Endothelial cell of umbilical vein (primary cell): ENCODE measurements at regions not wholly inside any gene's neighbourhood (a gene's known extent, or its start where the extent isn't known, plus 50 kb on each side); places are given as distances from the start of the nearest gene placed in this dataset.

Source experiments
- BruUV-seq: library from RNA; stranded (reverse); fragments of 400-500 nt; replicated peaks from 2 replicates; lab custom pipeline; 2021; lab: Mats Ljungman, UMichigan
- CTCF ChIA-PET: fragments of 300-600, 350-600 bp; sonication (Branson Sonifier 250); formaldehyde crosslinking; loops from one replicate; lab custom pipeline; 2021; ENCODE audit warnings: antibody characterized with exemption, inconsistent platforms; lab: Charles Lee
- POLR2A ChIA-PET: fragments of 300-600, 350-600 bp; sonication (Branson Sonifier 250); formaldehyde crosslinking; loops from one replicate; lab custom pipeline; 2021; ENCODE audit warnings: antibody characterized with exemption, inconsistent platforms; lab: Charles Lee
- DNase-seq: peaks from one replicate; pipeline ENCODE4 v3.0.0-alpha.2; 2011; ENCODE audit warnings: low read depth, low spot score
- FAIRE-seq: peaks from 2 replicates; lab custom pipeline; 2011; peaks lifted over from hg19 to GRCh38; lab: Jason Lieb, UNC
- H2AFZ ChIP-seq: 2 replicates; pipeline ENCODE4 v1.6.0; 2012; ENCODE audit warnings: low read depth, low read length, control low read depth, inconsistent platforms
- H3K27ac ChIP-seq: 2 replicates; pipeline ENCODE4 v1.5.1; 2011; ENCODE audit warnings: low read depth, mild to moderate bottlenecking, control low read depth, low read length, moderate library complexity; ENCODE audit not compliant: insufficient read depth
- H3K27me3 ChIP-seq, 2 experiments: 2 replicates each; pipeline versions ENCODE4 v1.6.0 to v1.6.1; 2011; ENCODE audit warnings: low read length in 2 of 2, mixed read lengths in 1 of 2; ENCODE audit not compliant: control insufficient read depth in 2 of 2, insufficient read depth in 2 of 2
- H3K36me3 ChIP-seq, 2 experiments: 2 replicates in 1 of 2; 3 replicates in 1 of 2; pipeline ENCODE4 v1.5.1; 2011; ENCODE audit warnings: low read length in 2 of 2, mild to moderate bottlenecking in 1 of 2, moderate library complexity in 1 of 2; ENCODE audit not compliant: control insufficient read depth in 2 of 2, insufficient read depth in 2 of 2; ENCODE audit errors: extremely low read depth in 1 of 2
- H3K4me1 ChIP-seq: 3 replicates; pipeline ENCODE4 v1.5.1; 2011; ENCODE audit warnings: mild to moderate bottlenecking, low read length; ENCODE audit not compliant: control insufficient read depth, insufficient read depth; ENCODE audit errors: extremely low read depth
- H3K4me2 ChIP-seq: 2 replicates; pipeline ENCODE4 v1.6.1; 2011; ENCODE audit warnings: low read length, control low read depth, mixed read lengths; ENCODE audit not compliant: insufficient read depth
- H3K4me3 ChIP-seq, 3 experiments: fragments of 200-600 bp in 1 of 3; sonication (generic), shearing (Covaris generic) in 1 of 3; replicated peaks in 1 of 3; 2 replicates each; pipeline ENCODE4 v1.5.1; 2011 to 2016; ENCODE audit warnings: control low read depth in 3 of 3, low read length in 3 of 3, mild to moderate bottlenecking in 2 of 3, inconsistent platforms in 1 of 3, low read depth in 1 of 3, moderate library complexity in 1 of 3; ENCODE audit not compliant: insufficient read depth in 1 of 3
- H3K79me2 ChIP-seq: 2 replicates; pipeline ENCODE4 v1.6.0; 2012; ENCODE audit warnings: low read length, inconsistent platforms; ENCODE audit not compliant: control insufficient read depth, insufficient read depth
- H3K9ac ChIP-seq: replicated peaks from 2 replicates; pipeline ENCODE3; 2011; ENCODE audit warnings: low read length, control low read depth; ENCODE audit not compliant: insufficient read depth; ENCODE audit errors: extremely low read depth
- H3K9me1 ChIP-seq: replicated peaks from 3 replicates; pipeline ENCODE4 v1.6.0; 2011; ENCODE audit warnings: mild to moderate bottlenecking, low read length; ENCODE audit not compliant: control insufficient read depth, insufficient read depth; ENCODE audit errors: extremely low read depth
- H3K9me3 ChIP-seq: replicated peaks from 2 replicates; pipeline ENCODE4 v1.5.1; 2012; ENCODE audit warnings: low read length, inconsistent platforms; ENCODE audit not compliant: control insufficient read depth, insufficient read depth
- H4K20me1 ChIP-seq: replicated peaks from 2 replicates; pipeline ENCODE3; 2011; ENCODE audit warnings: mild to moderate bottlenecking, low read length; ENCODE audit not compliant: control insufficient read depth, insufficient read depth; ENCODE audit errors: extremely low read depth
- EZH2 ChIP-seq: IDR thresholded peaks from 2 replicates; pipeline ENCODE4 v1.6.1; 2012; ENCODE audit warnings: borderline replicate concordance, low read depth, mild to moderate bottlenecking, moderate library complexity, low read length, inconsistent platforms; ENCODE audit not compliant: severe bottlenecking
- FOS ChIP-seq: IDR thresholded peaks from 2 replicates; pipeline ENCODE4 v1.6.1; 2011; ENCODE audit warnings: mild to moderate bottlenecking, low read length, moderate library complexity, borderline replicate concordance; ENCODE audit not compliant: insufficient read depth
- GATA2 ChIP-seq: IDR thresholded peaks from 2 replicates; pipeline ENCODE4 v1.7.0; 2011; ENCODE audit warnings: low read depth, mild to moderate bottlenecking, moderate library complexity, mixed read lengths, low read length; ENCODE audit not compliant: insufficient read length, insufficient read depth
- JUN ChIP-seq: IDR thresholded peaks from 2 replicates; pipeline ENCODE4 v1.6.1; 2011; ENCODE audit warnings: borderline replicate concordance, low read depth; ENCODE audit not compliant: insufficient read length, insufficient read depth
- MYC ChIP-seq: IDR thresholded peaks from one replicate; pipeline ENCODE4 v1.6.1; 2011; ENCODE audit warnings: mild to moderate bottlenecking, low read depth, low read length
- POLR2A ChIP-seq: IDR thresholded peaks from 2 replicates; pipeline ENCODE4 v1.6.1; 2012; ENCODE audit warnings: low read depth, mild to moderate bottlenecking, control low read depth, low read length
- POLR2AphosphoS5 ChIP-seq: IDR thresholded peaks from 2 replicates; pipeline ENCODE4 v1.6.1; 2012; ENCODE audit warnings: low read depth, mild to moderate bottlenecking, control low read depth, low read length, moderate library complexity; ENCODE audit not compliant: insufficient read depth
- dilution Hi-C: fragments of 300-500 bp; cut with MboI; formaldehyde crosslinking; loops from one replicate; pipeline ENCODE4 v1.15.0; 2019; ENCODE audit warnings: low sequenced_read_pairs; ENCODE audit not compliant: extremely low pct_ligation_motif_present
- intact Hi-C: fragments of 100-400 bp; cut with micrococcal nuclease; formaldehyde crosslinking; loops from one replicate; pipeline ENCODE4 v1.10.0; 2022
- TF ChIP-seq, protein P1 (sequence below), 2 donors: IDR thresholded peaks; 1 replicate in 1 of 2; 2 replicates in 1 of 2; pipeline ENCODE4 v1.5.1; 2011; ENCODE audit warnings: low read length in 2 of 2, mild to moderate bottlenecking in 2 of 2, moderate library complexity in 2 of 2, control low read depth in 1 of 2, inconsistent platforms in 1 of 2, low read depth in 1 of 2; ENCODE audit not compliant: insufficient read depth in 1 of 2; ENCODE audit errors: extremely low read depth in 1 of 2
- TF ChIP-seq, protein P2 (sequence below): IDR thresholded peaks from 2 replicates; pipeline ENCODE4 v1.6.1; 2011; ENCODE audit not compliant: insufficient read depth, insufficient read length

DNA sequence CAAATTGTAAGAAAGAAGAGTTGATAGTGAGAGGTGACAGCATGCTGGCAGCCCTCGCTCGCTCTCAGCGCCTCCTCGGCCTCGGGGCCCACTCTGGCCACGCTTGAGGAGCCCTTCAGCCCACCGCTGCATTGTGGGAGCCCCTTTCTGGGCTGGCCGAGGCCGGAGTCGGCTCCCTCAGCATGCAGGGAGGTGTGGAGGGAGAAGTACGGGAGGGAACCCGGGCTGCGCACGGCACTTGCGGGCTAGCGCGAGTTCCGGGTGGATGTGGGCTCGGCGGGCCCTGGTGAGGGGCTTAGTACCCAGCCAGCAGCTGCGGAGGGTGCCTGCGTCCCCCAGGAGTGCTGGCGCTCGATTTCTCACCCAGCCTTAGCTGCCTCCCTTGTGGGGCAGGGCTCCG is 539.7 kb upstream of the CCDC179 start:
- CTCF ChIA-PET = no interaction called here
- H3K4me3 ChIP-seq = no peak overlapping the region
- intact Hi-C loops = no loop called here

More for the DNA sequence above, 539.7 kb upstream of the CCDC179 start:
- FAIRE-seq (no peak), DNase-seq (no peak)
- POLR2A ChIA-PET = no interaction called here
- no TSS peak for BruUV-seq
- no peak for TF ChIP-seq JUN
- no peak for TF ChIP-seq MYC
- no peak for TF ChIP-seq POLR2A
- no peak for TF ChIP-seq POLR2AphosphoS5
- TF ChIP-seq, protein P1, sequence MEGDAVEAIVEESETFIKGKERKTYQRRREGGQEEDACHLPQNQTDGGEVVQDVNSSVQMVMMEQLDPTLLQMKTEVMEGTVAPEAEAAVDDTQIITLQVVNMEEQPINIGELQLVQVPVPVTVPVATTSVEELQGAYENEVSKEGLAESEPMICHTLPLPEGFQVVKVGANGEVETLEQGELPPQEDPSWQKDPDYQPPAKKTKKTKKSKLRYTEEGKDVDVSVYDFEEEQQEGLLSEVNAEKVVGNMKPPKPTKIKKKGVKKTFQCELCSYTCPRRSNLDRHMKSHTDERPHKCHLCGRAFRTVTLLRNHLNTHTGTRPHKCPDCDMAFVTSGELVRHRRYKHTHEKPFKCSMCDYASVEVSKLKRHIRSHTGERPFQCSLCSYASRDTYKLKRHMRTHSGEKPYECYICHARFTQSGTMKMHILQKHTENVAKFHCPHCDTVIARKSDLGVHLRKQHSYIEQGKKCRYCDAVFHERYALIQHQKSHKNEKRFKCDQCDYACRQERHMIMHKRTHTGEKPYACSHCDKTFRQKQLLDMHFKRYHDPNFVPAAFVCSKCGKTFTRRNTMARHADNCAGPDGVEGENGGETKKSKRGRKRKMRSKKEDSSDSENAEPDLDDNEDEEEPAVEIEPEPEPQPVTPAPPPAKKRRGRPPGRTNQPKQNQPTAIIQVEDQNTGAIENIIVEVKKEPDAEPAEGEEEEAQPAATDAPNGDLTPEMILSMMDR (IDR thresholded peaks at IDR 0.05; ENCODE audit: extremely low read depth in 1 of 2, insufficient read depth in 1 of 2, low read depth in 1 of 2, low read length in 2 of 2) = no peak
- TF ChIP-seq, protein P2, sequence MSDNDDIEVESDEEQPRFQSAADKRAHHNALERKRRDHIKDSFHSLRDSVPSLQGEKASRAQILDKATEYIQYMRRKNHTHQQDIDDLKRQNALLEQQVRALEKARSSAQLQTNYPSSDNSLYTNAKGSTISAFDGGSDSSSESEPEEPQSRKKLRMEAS = no peak
- no peak for TF ChIP-seq GATA2
- TF ChIP-seq EZH2 = no peak
- no peak for TF ChIP-seq FOS
- H3K27me3 ChIP-seq = no peaks in the 10 kb centered on the region
- dilution Hi-C loops = no loop called here
- no peaks in the 10 kb centered on the region for H3K4me1 ChIP-seq
- no peaks in the 10 kb centered on the region for H3K79me2 ChIP-seq
- no peak overlapping the region for H3K9ac ChIP-seq
- H2AFZ ChIP-seq = no peak overlapping the region
- no peaks in the 10 kb centered on the region for H3K36me3 ChIP-seq
- no peaks in the 10 kb centered on the region for H3K9me1 ChIP-seq
- H4K20me1 ChIP-seq = no peaks in the 10 kb centered on the region
- H3K27ac ChIP-seq = no peak overlapping the region
- H3K9me3 ChIP-seq = no peaks in the 10 kb centered on the region
- no peak overlapping the region for H3K4me2 ChIP-seq
